ENCODE measurements at regions not wholly inside any gene's neighbourhood (a gene's known extent, or its start where the extent isn't known, plus 50 kb on each side); places are given as distances from the start of the nearest gene placed in this dataset.

- TF ChIP-seq RAD21 (IDR thresholded peaks at IDR 0.05; ENCODE audit: low read length) (no peak), SMC3 (IDR thresholded peaks at IDR 0.05; ENCODE audit: low read depth, low read length) (no peak), POLR2A (IDR thresholded peaks at IDR 0.05; ENCODE audit: low read depth, low read length) (no peak)
Measured at GRCh38 chr14:89088530-89088929, 264.1 kb downstream of the TTC8 start.

Data from IMR-90 (cell line).